ENCODE measurements at regions not wholly inside any gene's neighbourhood (a gene's known extent, or its start where the extent isn't known, plus 50 kb on each side); places are given as distances from the start of the nearest gene placed in this dataset.
"Not testable (repeated sequence)": the region's sequence is repeated elsewhere in the genome, so short reads cannot be mapped to it uniquely, and the experiment has no call there.

- Mint-ChIP-seq H3K36me3 (no peaks in the 10 kb centered on the region), H3K27ac (no peak overlapping the region), H3K27me3 (no peaks in the 10 kb centered on the region), H3K4me1 (peaks cover 17 to 31% (median 28%) of the 10 kb centered on the region in 7 donors), H3K9me3 (no peaks in the 10 kb centered on the region), H3K4me3 (no peak overlapping the region)
- intact Hi-C loops (cut with micrococcal nuclease) = loop anchor here (5.0 kb wide), 4 partner anchors 37 to 162 kb away; partner anchors contain the start of gene GLUL (in 1 of the 2)
- H3K4me3 ChIP-seq (ENCODE audit: low read length) = no peak overlapping the region
- peaks cover 0 to 6% of the 10 kb centered on the region in 2 donors for H3K4me1 ChIP-seq (ENCODE audit: control insufficient read depth in 2 of 2, insufficient read depth in 2 of 2, low read length in 2 of 2)
- H3K9me3 ChIP-seq (ENCODE audit: control insufficient read depth in 2 of 3, low read length in 3 of 3) = no peaks in the 10 kb centered on the region
- H3K27me3 ChIP-seq (ENCODE audit: control insufficient read depth in 2 of 2, insufficient read depth in 2 of 2, low read length in 2 of 2) = no peaks in the 10 kb centered on the region
- ChIA-PET CTCF (no interaction called here), POLR2A (no interaction called here)
- no peaks in the 10 kb centered on the region for H3K36me3 ChIP-seq (ENCODE audit: control insufficient read depth in 2 of 3, insufficient read depth in 3 of 3, low read length in 3 of 3)
- DNase-seq = no peak
- H3K27ac ChIP-seq (ENCODE audit: low read depth, low read length) = no peak overlapping the region
- no peak for ATAC-seq
Measured at GRCh38 chr1:182304218-182304617, 87.4 kb downstream of the GLUL start.

GRCh38 chr1:182303778-182304177 lies 87.8 kb downstream of the GLUL start:
- H3K27ac Mint-ChIP-seq = no peak overlapping the region
- no peak overlapping the region for H3K4me3 Mint-ChIP-seq
- no peaks in the 10 kb centered on the region for H3K9me3 ChIP-seq (ENCODE audit: control insufficient read depth in 2 of 3, low read length in 3 of 3)
- DNase-seq (no peak), ATAC-seq (no peak)
- CTCF ChIA-PET = no interaction called here
- H3K4me1 Mint-ChIP-seq = peaks cover 17 to 31% (median 28%) of the 10 kb centered on the region in 7 donors
- peaks cover 0 to 6% of the 10 kb centered on the region in 2 donors for H3K4me1 ChIP-seq (ENCODE audit: control insufficient read depth in 2 of 2, insufficient read depth in 2 of 2, low read length in 2 of 2)
- intact Hi-C loops (cut with micrococcal nuclease) = loop anchor here (5.0 kb wide), 4 partner anchors 36 to 161 kb away; partner anchors contain the start of gene GLUL (in 1 of the 2)
- POLR2A ChIA-PET = no interaction called here
- H3K4me3 ChIP-seq (ENCODE audit: low read length) = no peak overlapping the region
- H3K27me3 Mint-ChIP-seq = no peaks in the 10 kb centered on the region
- H3K36me3 ChIP-seq (ENCODE audit: control insufficient read depth in 2 of 3, insufficient read depth in 3 of 3, low read length in 3 of 3) = no peaks in the 10 kb centered on the region
- no peak overlapping the region for H3K27ac ChIP-seq (ENCODE audit: low read depth, low read length)
- H3K9me3 Mint-ChIP-seq = no peaks in the 10 kb centered on the region
- no peaks in the 10 kb centered on the region for H3K27me3 ChIP-seq (ENCODE audit: control insufficient read depth in 2 of 2, insufficient read depth in 2 of 2, low read length in 2 of 2)
- H3K36me3 Mint-ChIP-seq = no peaks in the 10 kb centered on the region

GRCh38 chr1:182301467-182302198 lies 90.0 kb downstream of the GLUL start:
- no peaks in the 10 kb centered on the region for H3K27me3 ChIP-seq (ENCODE audit: control insufficient read depth in 2 of 2, insufficient read depth in 2 of 2, low read length in 2 of 2)
- no peak overlapping the region for H3K4me3 ChIP-seq (ENCODE audit: low read length)
- intact Hi-C loops (cut with micrococcal nuclease) = loop anchor here (2.0 to 5.0 kb wide), 5 partner anchors 34 to 159 kb away; partner anchors contain the start of gene GLUL (in 2 of the 2)
- ChIA-PET CTCF (interaction anchor here (0.6 kb wide), 1 partner anchor 143 kb away, joined by 3 read pairs; no protein-coding TSS in a partner anchor), POLR2A (interaction anchor here (1.4 kb wide), 1 partner anchor 89 kb away, joined by 4 read pairs; no protein-coding TSS in a partner anchor)
- Mint-ChIP-seq H3K4me1 (peaks cover 17 to 31% (median 28%) of the 10 kb centered on the region in 7 donors), H3K27me3 (no peaks in the 10 kb centered on the region), H3K36me3 (no peaks in the 10 kb centered on the region), H3K27ac (peak overlapping the region in 8 of 9 donors; percentile 15 to 94 (median 64)), H3K4me3 (no peak overlapping the region), H3K9me3 (no peaks in the 10 kb centered on the region)
- H3K4me1 ChIP-seq (ENCODE audit: control insufficient read depth in 2 of 2, insufficient read depth in 2 of 2, low read length in 2 of 2) = peaks cover 0 to 6% of the 10 kb centered on the region in 2 donors
- no peaks in the 10 kb centered on the region for H3K9me3 ChIP-seq (ENCODE audit: control insufficient read depth in 2 of 3, low read length in 3 of 3)
- peak overlapping the region; percentile 20 for H3K27ac ChIP-seq (ENCODE audit: low read depth, low read length)
- peak in 5 of 9 donors; percentile 17 to 31 (median 27) for DNase-seq
- H3K36me3 ChIP-seq (ENCODE audit: control insufficient read depth in 2 of 3, insufficient read depth in 3 of 3, low read length in 3 of 3) = no peaks in the 10 kb centered on the region
- ATAC-seq = peak; percentile 26

- peak; percentile 79 for ATAC-seq
- Mint-ChIP-seq H3K36me3 (no peaks in the 10 kb centered on the region), H3K27me3 (no peaks in the 10 kb centered on the region), H3K4me3 (peak overlapping the region in 4 of 10 donors; percentile 0 to 40 (median 1)), H3K4me1 (peaks cover 17 to 31% (median 28%) of the 10 kb centered on the region in 7 donors), H3K9me3 (no peaks in the 10 kb centered on the region), H3K27ac (peak overlapping the region in 8 of 9 donors; percentile 22 to 94 (median 76))
- no peaks in the 10 kb centered on the region for H3K9me3 ChIP-seq (ENCODE audit: control insufficient read depth in 2 of 3, low read length in 3 of 3)
- peak in 6 of 9 donors; percentile 8 to 64 (median 54) for DNase-seq
- ChIA-PET CTCF (interaction anchor here (0.6 kb wide), 1 partner anchor 143 kb away, joined by 3 read pairs; no protein-coding TSS in a partner anchor), POLR2A (interaction anchor here (0.7 to 1.4 kb wide), 2 partner anchors 23 to 90 kb away, joined by 3 to 4 read pairs; no protein-coding TSS in a partner anchor)
- peaks cover 0 to 6% of the 10 kb centered on the region in 2 donors for H3K4me1 ChIP-seq (ENCODE audit: control insufficient read depth in 2 of 2, insufficient read depth in 2 of 2, low read length in 2 of 2)
- H3K27ac ChIP-seq (ENCODE audit: low read depth, low read length) = peak overlapping the region; percentile 20
- intact Hi-C loops (cut with micrococcal nuclease) = loop anchor here (2.0 to 5.0 kb wide), 5 partner anchors 34 to 159 kb away; partner anchors contain the start of gene GLUL (in 2 of the 2)
- H3K36me3 ChIP-seq (ENCODE audit: control insufficient read depth in 2 of 3, insufficient read depth in 3 of 3, low read length in 3 of 3) = no peaks in the 10 kb centered on the region
- H3K27me3 ChIP-seq (ENCODE audit: control insufficient read depth in 2 of 2, insufficient read depth in 2 of 2, low read length in 2 of 2) = no peaks in the 10 kb centered on the region
- no peak overlapping the region for H3K4me3 ChIP-seq (ENCODE audit: low read length)
Measured at GRCh38 chr1:182301026-182301436, 90.6 kb downstream of the GLUL start.

- peak overlapping the region; percentile 1 for H3K27ac ChIP-seq (ENCODE audit: low read depth, low read length)
- no peaks in the 10 kb centered on the region for H3K27me3 ChIP-seq (ENCODE audit: control insufficient read depth in 2 of 2, insufficient read depth in 2 of 2, low read length in 2 of 2)
- Mint-ChIP-seq H3K36me3 (no peaks in the 10 kb centered on the region), H3K27ac (peak overlapping the region in 7 of 9 donors; percentile 66 to 94 (median 87)), H3K27me3 (no peaks in the 10 kb centered on the region), H3K4me3 (peak overlapping the region in 2 of 10 donors; percentile 12 to 46), H3K4me1 (peaks cover 23 to 36% (median 31%) of the 10 kb centered on the region in 7 donors), H3K9me3 (no peaks in the 10 kb centered on the region)
- peaks cover 0 to 6% of the 10 kb centered on the region in 2 donors for H3K4me1 ChIP-seq (ENCODE audit: control insufficient read depth in 2 of 2, insufficient read depth in 2 of 2, low read length in 2 of 2)
- no peaks in the 10 kb centered on the region for H3K9me3 ChIP-seq (ENCODE audit: control insufficient read depth in 2 of 3, low read length in 3 of 3)
- no peak overlapping the region for H3K4me3 ChIP-seq (ENCODE audit: low read length)
- POLR2A ChIA-PET = interaction anchor here (0.7 kb wide), 1 partner anchor 24 kb away, joined by 3 read pairs; no protein-coding TSS in a partner anchor
- DNase-seq = peak in 5 of 9 donors; percentile 16 to 28 (median 22)
- no peaks in the 10 kb centered on the region for H3K36me3 ChIP-seq (ENCODE audit: control insufficient read depth in 2 of 3, insufficient read depth in 3 of 3, low read length in 3 of 3)
- intact Hi-C loops (cut with micrococcal nuclease) = loop anchor here (2.0 to 5.0 kb wide), 5 partner anchors 33 to 158 kb away; partner anchors contain the start of gene GLUL (in 2 of the 2)
- CTCF ChIA-PET = interaction anchor here (0.6 kb wide), 1 partner anchor 104 kb away, joined by 3 read pairs; no protein-coding TSS in a partner anchor
- ATAC-seq = peak; percentile 75
Measured at GRCh38 chr1:182299728-182300616, 91.6 kb downstream of the GLUL start.

- H3K27me3 ChIP-seq (ENCODE audit: control insufficient read depth in 2 of 2, insufficient read depth in 2 of 2, low read length in 2 of 2); DNase-seq; CTCF ChIA-PET; ATAC-seq; H3K36me3 ChIP-seq (ENCODE audit: control insufficient read depth in 2 of 3, insufficient read depth in 3 of 3, low read length in 3 of 3); H3K4me1 ChIP-seq (ENCODE audit: control insufficient read depth in 2 of 2, insufficient read depth in 2 of 2, low read length in 2 of 2); H3K36me3 Mint-ChIP-seq; intact Hi-C loops (cut with micrococcal nuclease); H3K27ac ChIP-seq (ENCODE audit: low read depth, low read length); H3K4me3 ChIP-seq (ENCODE audit: low read length); H3K27me3 Mint-ChIP-seq; H3K9me3 ChIP-seq (ENCODE audit: control insufficient read depth in 2 of 3, low read length in 3 of 3); POLR2A ChIA-PET; H3K9me3 Mint-ChIP-seq: not testable (repeated sequence)
- peak overlapping the region in 4 of 9 donors; percentile 70 to 93 (median 80) for H3K27ac Mint-ChIP-seq
- peak overlapping the region in 1 of 10 donors; percentile 46 for H3K4me3 Mint-ChIP-seq
- peaks cover 23 to 36% (median 31%) of the 10 kb centered on the region in 7 donors for H3K4me1 Mint-ChIP-seq
Measured at GRCh38 chr1:182299054-182299727, 92.4 kb downstream of the GLUL start.

Measured in naive thymus-derived CD4-positive, alpha-beta T cell (primary cell).